ENCODE measurements at regions not wholly inside any gene's neighbourhood (a gene's known extent, or its start where the extent isn't known, plus 50 kb on each side); places are given as distances from the start of the nearest gene placed in this dataset.

GRCh38 chr10:4103603-4104002 lies 318.6 kb upstream of the KLF6 start:
- Mint-ChIP-seq H3K27ac (no peak overlapping the region), H3K9me3 (no peaks in the 10 kb centered on the region), H3K36me3 (no peaks in the 10 kb centered on the region), H3K4me1 (peaks cover 10% of the 10 kb centered on the region), H3K27me3 (no peaks in the 10 kb centered on the region), H3K4me3 (no peak overlapping the region)
- DNase-seq (ENCODE audit: low spot score in 2 of 2) (no peak), ATAC-seq (ENCODE audit: low read depth) (no peak)

- no peak for DNase-seq (ENCODE audit: low spot score in 2 of 2)
- Mint-ChIP-seq H3K4me1 (peaks cover 7% of the 10 kb centered on the region), H3K27ac (no peak overlapping the region), H3K27me3 (no peaks in the 10 kb centered on the region), H3K9me3 (no peaks in the 10 kb centered on the region), H3K36me3 (no peaks in the 10 kb centered on the region), H3K4me3 (no peak overlapping the region)
- no peak for ATAC-seq (ENCODE audit: low read depth)
Measured at GRCh38 chr10:4102802-4103344, 317.9 kb upstream of the KLF6 start.

- H3K27ac Mint-ChIP-seq, result no peak overlapping the region
- peaks cover 3% of the 10 kb centered on the region for H3K4me1 Mint-ChIP-seq
- no peak for ATAC-seq (ENCODE audit: low read depth)
- no peaks in the 10 kb centered on the region for H3K9me3 Mint-ChIP-seq
- DNase-seq (ENCODE audit: low spot score in 2 of 2), result no peak
- H3K4me3 Mint-ChIP-seq, result no peak overlapping the region
- H3K36me3 Mint-ChIP-seq, result no peaks in the 10 kb centered on the region
- no peaks in the 10 kb centered on the region for H3K27me3 Mint-ChIP-seq
Measured at GRCh38 chr10:4101918-4102654, 317.1 kb upstream of the KLF6 start.

- Mint-ChIP-seq H3K9me3 (no peaks in the 10 kb centered on the region), H3K27me3 (no peaks in the 10 kb centered on the region), H3K36me3 (no peaks in the 10 kb centered on the region), H3K4me3 (no peak overlapping the region), H3K27ac (no peak overlapping the region), H3K4me1 (peaks cover 3% of the 10 kb centered on the region)
- DNase-seq (ENCODE audit: low spot score in 2 of 2) (no peak), ATAC-seq (ENCODE audit: low read depth) (no peak)
Measured at GRCh38 chr10:4100380-4100779, 315.4 kb upstream of the KLF6 start.

- no peak for ATAC-seq (ENCODE audit: low read depth)
Measured at GRCh38 chr10:4099202-4099601, 314.2 kb upstream of the KLF6 start.

GRCh38 chr10:4095166-4095917 lies 310.3 kb upstream of the KLF6 start:
- Mint-ChIP-seq H3K4me3 (no peak overlapping the region), H3K27me3 (no peaks in the 10 kb centered on the region), H3K4me1 (peaks cover 2% of the 10 kb centered on the region), H3K36me3 (no peaks in the 10 kb centered on the region), H3K9me3 (no peaks in the 10 kb centered on the region), H3K27ac (no peak overlapping the region)
- ATAC-seq (ENCODE audit: low read depth) (no peak), DNase-seq (ENCODE audit: low spot score in 2 of 2) (no peak)

More at GRCh38 chr10:4099202-4099601, 314.2 kb upstream of the KLF6 start:
- peaks cover 4% of the 10 kb centered on the region for H3K4me1 Mint-ChIP-seq
- no peaks in the 10 kb centered on the region for H3K36me3 Mint-ChIP-seq
- H3K27me3 Mint-ChIP-seq, result no peaks in the 10 kb centered on the region
- no peak for DNase-seq (ENCODE audit: low spot score in 2 of 2)
- H3K27ac Mint-ChIP-seq, result no peak overlapping the region
- H3K9me3 Mint-ChIP-seq, result no peaks in the 10 kb centered on the region
- no peak overlapping the region for H3K4me3 Mint-ChIP-seq

- H3K9me3 Mint-ChIP-seq, result no peaks in the 10 kb centered on the region
- H3K4me3 Mint-ChIP-seq, result no peak overlapping the region
- no peaks in the 10 kb centered on the region for H3K27me3 Mint-ChIP-seq
- no peak overlapping the region for H3K27ac Mint-ChIP-seq
- DNase-seq (ENCODE audit: low spot score in 2 of 2), result no peak
- H3K4me1 Mint-ChIP-seq, result peaks cover 2% of the 10 kb centered on the region
- no peaks in the 10 kb centered on the region for H3K36me3 Mint-ChIP-seq
- no peak for ATAC-seq (ENCODE audit: low read depth)
Measured at GRCh38 chr10:4094751-4095150, 309.7 kb upstream of the KLF6 start.

- H3K36me3 Mint-ChIP-seq, result no peaks in the 10 kb centered on the region
- no peaks in the 10 kb centered on the region for H3K9me3 Mint-ChIP-seq
- no peaks in the 10 kb centered on the region for H3K27me3 Mint-ChIP-seq
- no peak for ATAC-seq (ENCODE audit: low read depth)
- H3K4me3 Mint-ChIP-seq, result no peak overlapping the region
- peaks cover 2% of the 10 kb centered on the region for H3K4me1 Mint-ChIP-seq
- H3K27ac Mint-ChIP-seq, result no peak overlapping the region
- no peak for DNase-seq (ENCODE audit: low spot score in 2 of 2)
Measured at GRCh38 chr10:4093438-4093837, 308.4 kb upstream of the KLF6 start.

- no peak overlapping the region for H3K27ac Mint-ChIP-seq
- H3K9me3 Mint-ChIP-seq, result peaks cover 3% of the 10 kb centered on the region
- peaks cover 2% of the 10 kb centered on the region for H3K4me1 Mint-ChIP-seq
- H3K4me3 Mint-ChIP-seq, result no peak overlapping the region
- no peaks in the 10 kb centered on the region for H3K27me3 Mint-ChIP-seq
- ATAC-seq (ENCODE audit: low read depth) (no peak), DNase-seq (ENCODE audit: low spot score in 2 of 2) (no peak)
- H3K36me3 Mint-ChIP-seq, result no peaks in the 10 kb centered on the region
Measured at GRCh38 chr10:4088354-4089066, 303.5 kb upstream of the KLF6 start.

GRCh38 chr10:4086131-4086898 lies 301.3 kb upstream of the KLF6 start:
- no peak overlapping the region for H3K27ac Mint-ChIP-seq
- H3K9me3 Mint-ChIP-seq, result peaks cover 3% of the 10 kb centered on the region
- DNase-seq (ENCODE audit: low spot score in 2 of 2) (no peak), ATAC-seq (ENCODE audit: low read depth) (no peak)
- H3K4me3 Mint-ChIP-seq, result no peak overlapping the region
- H3K36me3 Mint-ChIP-seq, result no peaks in the 10 kb centered on the region
- H3K4me1 Mint-ChIP-seq, result peaks cover 2% of the 10 kb centered on the region
- no peaks in the 10 kb centered on the region for H3K27me3 Mint-ChIP-seq

- no peak for DNase-seq (ENCODE audit: low spot score in 2 of 2)
- Mint-ChIP-seq H3K4me1 (peaks cover 12% of the 10 kb centered on the region), H3K27ac (no peak overlapping the region), H3K27me3 (no peaks in the 10 kb centered on the region), H3K36me3 (no peaks in the 10 kb centered on the region), H3K4me3 (no peak overlapping the region), H3K9me3 (peaks cover 3% of the 10 kb centered on the region)
- no peak for ATAC-seq (ENCODE audit: low read depth)
Measured at GRCh38 chr10:4083509-4084003, 298.5 kb upstream of the KLF6 start.

- peaks cover 3% of the 10 kb centered on the region for H3K9me3 Mint-ChIP-seq
- H3K27me3 Mint-ChIP-seq, result no peaks in the 10 kb centered on the region
- ATAC-seq (ENCODE audit: low read depth) (no peak), DNase-seq (ENCODE audit: low spot score in 2 of 2) (no peak)
- H3K36me3 Mint-ChIP-seq, result no peaks in the 10 kb centered on the region
- no peak overlapping the region for H3K27ac Mint-ChIP-seq
- no peak overlapping the region for H3K4me3 Mint-ChIP-seq
- peaks cover 10% of the 10 kb centered on the region for H3K4me1 Mint-ChIP-seq
Measured at GRCh38 chr10:4082861-4083260, 297.9 kb upstream of the KLF6 start.

- no peak overlapping the region for H3K4me3 Mint-ChIP-seq
- H3K36me3 Mint-ChIP-seq, result no peaks in the 10 kb centered on the region
- DNase-seq (ENCODE audit: low spot score in 2 of 2) (no peak), ATAC-seq (ENCODE audit: low read depth) (no peak)
- no peak overlapping the region for H3K27ac Mint-ChIP-seq
- peaks cover 2% of the 10 kb centered on the region for H3K9me3 Mint-ChIP-seq
- peaks cover 10% of the 10 kb centered on the region for H3K4me1 Mint-ChIP-seq
- no peaks in the 10 kb centered on the region for H3K27me3 Mint-ChIP-seq
Measured at GRCh38 chr10:4081685-4082111, 296.7 kb upstream of the KLF6 start.

Measured in memory B cell (primary cell).